ENCODE measurements at regions not wholly inside any gene's neighbourhood (a gene's known extent, or its start where the extent isn't known, plus 50 kb on each side); places are given as distances from the start of the nearest gene placed in this dataset.
"Not testable (repeated sequence)": the region's sequence is repeated elsewhere in the genome, so short reads cannot be mapped to it uniquely, and the experiment has no call there.

DNA sequence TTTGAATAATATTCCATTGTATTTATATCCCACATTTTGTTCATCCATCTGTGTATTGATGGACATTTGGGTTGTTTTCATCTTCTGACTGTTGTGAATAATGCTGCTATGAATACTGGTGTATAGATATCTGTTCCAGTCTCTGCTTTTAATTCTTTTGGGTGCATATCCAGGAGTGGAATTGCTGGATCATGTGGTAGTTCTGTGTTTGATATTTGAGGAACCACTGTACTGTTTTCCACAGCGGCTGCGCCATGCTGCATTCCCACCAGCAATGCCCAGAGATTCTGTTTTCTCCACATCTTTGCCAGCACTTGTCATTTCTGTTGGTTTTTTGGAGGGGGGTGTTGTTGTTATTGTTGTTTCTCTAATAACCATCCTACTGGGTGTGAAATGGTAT is 131.6 kb upstream of the KIF26B start:
- DNase-seq: no peak

GRCh38 chr1:245019910-245020486 is 134.8 kb upstream of the KIF26B start:
- no peak for DNase-seq

- DNase-seq: no peak
These were observed 138.1 kb upstream of the KIF26B start for GRCh38 chr1:245016700-245017099.

DNA sequence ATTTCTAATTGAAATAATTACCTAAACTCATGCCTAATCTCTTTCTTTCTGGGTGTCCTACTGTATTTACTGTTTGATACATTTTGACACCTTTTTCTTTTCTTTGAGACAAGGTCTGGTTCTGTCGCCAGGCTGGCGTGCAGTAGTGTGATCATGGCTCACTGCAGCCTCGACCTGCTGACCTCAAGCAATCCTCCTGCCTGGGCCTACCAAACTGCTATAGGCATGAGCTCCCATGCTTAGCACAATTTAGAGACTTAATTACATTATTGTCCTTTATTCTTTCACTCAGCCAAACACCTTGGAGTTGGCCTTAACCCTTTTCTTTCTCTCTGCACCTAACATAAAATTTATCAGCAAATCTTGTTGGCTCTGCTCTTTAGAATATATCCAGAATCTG is 139.8 kb upstream of the KIF26B start:
- DNase-seq: no peak

DNA sequence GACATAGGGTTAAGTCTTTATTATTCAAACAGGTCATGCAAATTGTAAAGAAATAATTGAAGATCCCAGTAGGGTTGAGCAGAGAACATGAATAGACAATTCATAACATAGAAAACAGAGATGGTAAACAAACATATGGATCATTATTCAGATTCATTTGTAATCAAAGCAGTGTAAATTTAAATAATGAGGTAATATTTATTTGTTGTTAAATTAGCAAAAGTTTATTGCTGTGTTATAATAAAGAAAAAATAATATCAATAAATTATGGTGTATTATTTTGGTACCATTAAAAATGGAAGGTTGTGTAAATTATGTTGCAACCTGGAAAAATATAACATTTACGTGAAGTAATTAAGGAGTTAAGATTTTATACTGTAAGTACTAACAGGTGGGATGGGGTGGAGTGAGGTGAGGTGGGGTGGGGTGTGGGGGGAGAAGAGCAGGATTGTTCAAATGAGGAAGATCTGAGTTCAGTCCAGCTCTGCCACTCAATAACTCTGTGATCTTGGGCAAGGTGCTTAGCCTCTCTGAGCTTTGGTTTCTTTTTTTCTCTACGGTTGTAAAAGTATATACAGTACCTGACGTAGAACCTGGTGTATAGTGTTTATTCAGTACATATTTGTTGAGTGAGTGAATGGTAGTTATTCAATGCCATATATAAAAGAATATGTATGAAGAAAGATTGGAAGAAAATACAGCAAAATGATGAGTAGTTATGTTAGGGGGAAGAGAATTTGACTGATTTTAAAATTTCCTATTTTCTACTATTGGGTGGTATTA is 140.3 kb upstream of the KIF26B start:
- no peak for DNase-seq

GRCh38 chr1:245010018-245010614 is 144.7 kb upstream of the KIF26B start:
- no peak for DNase-seq

DNA sequence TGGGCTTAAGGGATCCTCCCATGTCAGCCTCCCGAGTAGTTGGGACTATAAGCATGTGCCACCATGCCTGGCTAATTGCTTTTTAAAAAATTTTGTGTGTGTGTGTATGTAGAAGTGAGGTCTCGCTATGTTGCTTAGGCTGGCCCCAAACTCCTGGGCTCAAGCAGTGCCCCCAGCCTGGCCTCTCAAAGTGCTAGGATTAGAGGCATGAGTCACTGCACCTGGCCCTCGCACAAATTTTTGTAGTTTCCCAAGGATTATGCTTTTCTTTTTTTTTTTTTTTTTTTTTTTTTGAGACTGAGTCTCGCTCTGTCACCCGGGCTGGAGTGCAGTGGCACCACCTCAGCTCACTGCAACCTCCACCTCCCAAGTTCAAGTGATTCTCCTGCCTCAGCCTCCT is 144.4 kb upstream of the HNRNPU start:
- DNase-seq: no peak

GRCh38 chr1:245007852-245008251 is 143.5 kb upstream of the HNRNPU start:
- DNase-seq: no peak

DNA sequence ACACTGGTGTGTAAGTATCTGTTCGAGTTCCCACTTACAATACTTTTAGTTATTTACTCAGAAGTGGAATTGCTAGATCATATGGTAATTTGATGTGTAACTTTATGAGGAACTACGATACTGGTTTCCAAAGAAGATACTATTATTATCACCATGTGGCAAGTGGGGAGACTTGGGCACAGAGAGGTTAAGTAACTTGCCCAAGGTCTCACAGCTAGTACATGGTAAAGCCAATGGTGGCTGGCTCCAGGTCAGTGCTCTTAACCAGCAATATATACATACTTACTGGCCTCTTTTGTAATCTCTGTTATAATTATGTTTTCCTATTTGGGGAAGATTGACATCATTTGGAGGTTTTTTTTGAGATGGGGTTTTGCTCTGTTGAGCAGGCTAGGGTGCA is 138.9 kb upstream of the HNRNPU start:
- DNase-seq: no peak

- DNase-seq: no peak
These were observed 136.9 kb upstream of the HNRNPU start for GRCh38 chr1:245001252-245001651.

- no peak for DNase-seq
These were observed 136.5 kb upstream of the HNRNPU start for GRCh38 chr1:245000872-245001188.

GRCh38 chr1:244999644-245000043 is 135.3 kb upstream of the HNRNPU start:
- DNase-seq: not testable (repeated sequence)

DNA sequence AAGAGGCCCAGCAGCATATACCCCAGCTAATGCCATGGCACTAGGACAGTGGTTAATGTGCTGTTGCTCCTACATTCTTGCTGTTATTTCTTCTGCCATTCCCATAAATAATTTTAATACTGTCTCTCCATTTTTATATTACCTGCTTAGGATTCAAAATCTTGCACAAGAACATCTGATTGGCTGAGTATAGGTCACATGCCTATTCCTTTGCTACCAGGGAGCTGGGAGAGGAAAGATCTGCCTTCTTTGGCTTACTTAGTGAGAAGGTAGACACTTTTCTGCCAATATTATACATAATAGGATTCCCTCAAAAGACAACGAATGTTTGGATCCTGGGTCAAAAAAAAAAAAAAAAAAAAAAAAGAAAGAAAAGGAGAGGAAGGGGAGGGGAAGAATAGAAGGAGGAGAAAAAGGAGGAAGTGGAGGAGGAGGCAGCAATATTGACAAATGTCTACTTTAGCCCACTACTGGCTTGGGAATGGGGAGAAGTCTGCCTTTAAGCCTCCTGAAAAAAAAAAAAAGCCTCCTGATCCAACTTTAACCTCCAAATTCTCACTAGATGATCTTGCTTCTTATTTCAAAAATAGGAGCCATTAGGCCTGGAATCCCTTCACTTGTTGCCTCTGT is 134.5 kb upstream of the HNRNPU start:
- no peak for DNase-seq

DNA sequence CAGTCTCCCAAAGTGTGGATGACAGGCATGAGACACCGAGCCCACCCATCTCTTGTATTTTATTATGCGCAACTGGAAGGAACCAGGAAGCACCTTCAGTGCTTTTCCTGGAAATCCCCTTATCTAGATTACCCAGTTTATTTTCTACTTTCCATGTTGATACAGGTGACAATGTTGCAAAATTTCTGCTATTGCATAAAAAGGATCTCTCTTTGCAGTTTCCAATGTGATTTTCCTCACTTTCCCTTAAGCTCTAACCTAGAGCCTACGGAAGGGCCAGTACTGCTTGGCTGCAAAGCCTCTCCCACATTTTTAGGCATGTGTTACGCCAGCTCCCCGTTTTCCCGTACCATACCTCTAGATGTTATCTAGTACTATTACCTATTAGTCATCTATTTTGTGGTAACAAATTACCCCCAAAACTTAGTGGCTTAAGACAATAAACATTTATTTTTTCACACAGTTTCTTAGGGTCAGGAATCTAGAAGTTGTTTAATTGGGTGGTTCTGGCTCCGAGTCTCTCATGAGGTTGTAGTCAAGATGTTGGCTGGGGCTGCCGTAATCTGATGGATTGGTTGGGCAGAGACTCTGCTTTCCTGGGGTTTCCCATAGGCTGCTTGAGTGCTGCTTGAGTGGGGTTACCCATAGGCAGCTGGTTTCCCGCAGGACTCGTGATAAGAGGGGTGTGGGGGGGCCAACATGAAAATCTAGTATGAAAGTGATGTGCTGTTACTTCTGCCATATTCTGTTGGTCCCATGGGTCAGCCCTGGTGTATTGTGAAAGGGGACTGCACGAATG is 131.5 kb upstream of the HNRNPU start:
- no peak for DNase-seq

DNA sequence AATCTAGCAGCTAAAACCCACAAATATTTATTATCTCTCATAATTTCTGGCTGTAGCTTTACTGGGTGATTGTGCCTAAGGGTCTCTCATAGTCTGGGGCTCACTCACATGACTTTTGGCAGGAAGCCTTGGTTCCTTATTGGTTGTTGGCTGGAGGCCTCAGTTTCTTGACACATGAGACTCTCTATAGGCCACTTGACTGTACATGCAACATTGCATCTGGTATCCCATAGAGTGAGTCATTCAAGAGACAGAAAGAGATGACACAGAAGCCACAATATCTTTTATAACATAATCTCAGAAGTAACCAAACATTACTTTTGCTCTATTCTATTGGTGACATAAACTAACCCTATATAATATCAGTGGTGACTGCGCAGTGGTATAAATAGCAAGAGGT is 128.5 kb upstream of the HNRNPU start:
- no peak for DNase-seq

GRCh38 chr1:244989813-244990212 is 125.5 kb upstream of the HNRNPU start:
- DNase-seq: no peak

DNA sequence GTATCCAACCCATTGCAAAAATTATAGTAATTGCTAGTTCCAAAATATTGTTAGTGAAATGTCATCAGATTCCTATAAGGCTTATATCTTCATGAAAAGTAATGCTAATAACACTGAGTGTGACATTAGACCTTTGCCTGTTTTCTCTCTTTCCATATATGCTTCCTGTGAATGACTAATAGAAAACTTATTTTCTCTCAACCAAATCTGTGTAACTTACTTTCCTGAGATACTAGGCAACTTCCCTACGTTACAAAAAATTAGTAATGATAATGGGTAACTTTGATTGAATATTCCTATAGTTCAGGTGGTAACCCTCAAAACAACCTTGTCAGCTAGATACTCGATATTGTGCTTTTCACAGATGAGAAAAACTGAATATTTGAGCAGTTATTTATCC is 124.2 kb upstream of the HNRNPU start:
- no peak for DNase-seq

GRCh38 chr1:244980605-244981004 is 116.3 kb upstream of the HNRNPU start:
- no peak for DNase-seq

- DNase-seq: no peak
These were observed 110.2 kb upstream of the HNRNPU start for GRCh38 chr1:244974550-244974949.

GRCh38 chr1:244974106-244974505 is 109.8 kb upstream of the HNRNPU start:
- no peak for DNase-seq

- no peak for DNase-seq
These were observed 107.3 kb upstream of the HNRNPU start for GRCh38 chr1:244971552-244972216.

- DNase-seq: peak; percentile 94
These were observed 106.6 kb upstream of the HNRNPU start for GRCh38 chr1:244970744-244971551.
